ENCODE measurements at regions not wholly inside any gene's neighbourhood (a gene's known extent, or its start where the extent isn't known, plus 50 kb on each side); places are given as distances from the start of the nearest gene placed in this dataset.

GRCh38 chr11:126112547-126112946, 49.9 kb upstream of the CDON start:
- DNase-seq (ENCODE audit: low read depth, low spot score): no peak
- H3K27me3 ChIP-seq (ENCODE audit: control insufficient read depth in 2 of 2, insufficient read depth in 2 of 2, low read length in 2 of 2): no peaks in the 10 kb centered on the region
- no peaks in the 10 kb centered on the region for H3K9me3 ChIP-seq (replicated peaks; ENCODE audit: control insufficient read depth, insufficient read depth, low read length)
- TF ChIP-seq POLR2AphosphoS5 (IDR thresholded peaks at IDR 0.05; ENCODE audit: insufficient read depth, low read depth, low read length): no peak
- no peak for TF ChIP-seq MAX (IDR thresholded peaks at IDR 0.05; ENCODE audit: insufficient read depth, insufficient read length)
- H3K79me2 ChIP-seq (ENCODE audit: control insufficient read depth, insufficient read depth, low read length): no peaks in the 10 kb centered on the region
- H3K9ac ChIP-seq (replicated peaks; ENCODE audit: extremely low read depth, insufficient read depth, low read length): no peak overlapping the region
- no peaks in the 10 kb centered on the region for H3K36me3 ChIP-seq (ENCODE audit: control insufficient read depth in 2 of 2, extremely low read depth in 1 of 2, insufficient read depth in 2 of 2, low read length in 2 of 2)
- H3K4me2 ChIP-seq (ENCODE audit: insufficient read depth, low read length): no peak overlapping the region
- no peak overlapping the region for H3K4me3 ChIP-seq (replicated peaks in 1 of 3; ENCODE audit: insufficient read depth in 1 of 3, low read depth in 1 of 3, low read length in 3 of 3)
- BruUV-seq (replicated peaks): no TSS peak
- FAIRE-seq: no peak
- H4K20me1 ChIP-seq (replicated peaks; ENCODE audit: control insufficient read depth, extremely low read depth, insufficient read depth, low read length): no peaks in the 10 kb centered on the region
- no peaks in the 10 kb centered on the region for H3K4me1 ChIP-seq (ENCODE audit: control insufficient read depth, extremely low read depth, insufficient read depth, low read length)
- intact Hi-C loops (cut with micrococcal nuclease): no loop called here
- no peaks in the 10 kb centered on the region for H3K9me1 ChIP-seq (replicated peaks; ENCODE audit: control insufficient read depth, extremely low read depth, insufficient read depth, low read length)
- H2AFZ ChIP-seq (ENCODE audit: low read depth, low read length): no peak overlapping the region
- CTCF ChIA-PET: interaction anchor here (0.8 kb wide), 1 partner anchor 42 kb away, joined by 3 read pairs; no protein-coding TSS in a partner anchor
- POLR2A ChIA-PET: no interaction called here
- H3K27ac ChIP-seq (ENCODE audit: insufficient read depth, low read depth, low read length): no peak overlapping the region
- dilution Hi-C loops (cut with MboI; ENCODE audit: extremely low pct_ligation_motif_present, low sequenced_read_pairs): no loop called here
